Stimulated activated CD8-positive, alpha-beta memory T cell treated with anti-CD3 and anti-CD28 coated beads, Interleukin-4, amount 100 ng/mL, for 4 hours (primary cell): ENCODE measurements at regions not wholly inside any gene's neighbourhood (a gene's known extent, or its start where the extent isn't known, plus 50 kb on each side); places are given as distances from the start of the nearest gene placed in this dataset.

ENCODE experiments used
- DNase-seq, 2 donors: peaks; one replicate each; pipeline ENCODE4 v3.0.0-alpha.2; 2020; ENCODE audit warnings: low read depth in 2 of 2, low spot score in 1 of 2

GRCh38 chr6:164495882-164496495 is 813.4 kb downstream of the C6orf118 start:
- DNase-seq, result no peak

- no peak for DNase-seq
These were observed 831.0 kb downstream of the C6orf118 start for GRCh38 chr6:164478426-164478825.

DNA sequence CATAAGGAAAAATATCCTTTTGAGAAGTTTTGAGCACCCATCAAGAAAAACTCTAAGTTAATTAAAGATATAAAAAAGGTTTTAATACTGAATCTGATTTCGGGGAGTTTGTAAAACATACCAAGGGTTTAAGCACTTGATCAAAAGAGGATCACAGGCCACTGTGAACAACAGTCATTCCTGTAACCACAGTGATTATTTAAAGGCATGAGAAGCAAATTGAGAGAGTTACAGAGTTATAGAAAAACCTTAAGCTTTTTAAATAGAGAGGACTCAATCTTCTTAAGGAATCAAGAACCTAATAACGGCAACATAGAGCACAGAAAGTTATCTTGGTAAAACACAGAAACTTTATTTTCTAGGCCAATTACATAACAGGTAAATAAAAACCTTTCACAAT is 831.6 kb downstream of the C6orf118 start:
- no peak for DNase-seq

DNA sequence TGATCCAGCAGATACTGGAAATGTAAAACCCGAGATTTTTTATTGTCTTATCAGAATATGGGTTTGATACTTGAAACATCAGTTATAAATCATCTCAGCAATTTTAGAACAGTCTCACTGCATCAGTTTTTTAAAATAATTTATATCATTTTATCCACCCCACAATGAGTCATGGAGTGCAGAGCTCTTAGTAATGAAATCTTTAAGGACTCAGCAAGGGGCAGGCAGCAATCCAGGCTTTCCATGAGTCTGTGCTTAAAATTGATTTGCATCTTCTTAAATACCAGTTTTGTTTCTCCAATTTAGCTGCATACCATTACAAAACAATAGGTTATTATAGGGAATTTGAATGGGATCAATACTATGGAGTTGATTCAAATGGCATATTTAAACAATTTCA is 832.3 kb downstream of the C6orf118 start:
- DNase-seq, result no peak

GRCh38 chr6:164469276-164469949 is 840.0 kb downstream of the C6orf118 start:
- DNase-seq, result no peak

- DNase-seq, result no peak
These were observed 853.6 kb downstream of the C6orf118 start for GRCh38 chr6:164455835-164456234.

- DNase-seq, result no peak
These were observed 855.6 kb downstream of the C6orf118 start for GRCh38 chr6:164453835-164454234.

DNA sequence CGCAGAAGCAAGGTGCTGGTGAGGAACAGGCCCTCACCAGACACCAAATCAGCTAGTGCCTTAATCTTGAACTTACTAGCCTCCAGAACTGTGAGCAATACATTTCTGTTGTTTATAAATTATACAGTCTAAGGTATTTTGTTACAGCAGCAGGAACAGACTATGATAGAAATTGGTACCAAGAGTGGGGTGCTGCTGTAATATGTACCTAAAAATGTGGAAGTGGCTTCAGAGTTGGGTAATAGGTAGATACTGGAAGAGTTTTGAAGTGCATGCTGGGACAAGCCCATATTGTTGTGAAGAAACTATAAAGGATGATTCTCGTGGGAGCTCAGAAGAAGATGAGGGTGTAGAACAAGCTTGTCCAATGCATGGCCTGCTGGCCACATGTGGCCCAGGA is 866.8 kb downstream of the C6orf118 start:
- DNase-seq, result no peak

- no peak for DNase-seq
These were observed 870.1 kb downstream of the C6orf118 start for GRCh38 chr6:164439331-164439730.

- no peak for DNase-seq
These were observed 872.4 kb downstream of the C6orf118 start for GRCh38 chr6:164436976-164437375.

DNA sequence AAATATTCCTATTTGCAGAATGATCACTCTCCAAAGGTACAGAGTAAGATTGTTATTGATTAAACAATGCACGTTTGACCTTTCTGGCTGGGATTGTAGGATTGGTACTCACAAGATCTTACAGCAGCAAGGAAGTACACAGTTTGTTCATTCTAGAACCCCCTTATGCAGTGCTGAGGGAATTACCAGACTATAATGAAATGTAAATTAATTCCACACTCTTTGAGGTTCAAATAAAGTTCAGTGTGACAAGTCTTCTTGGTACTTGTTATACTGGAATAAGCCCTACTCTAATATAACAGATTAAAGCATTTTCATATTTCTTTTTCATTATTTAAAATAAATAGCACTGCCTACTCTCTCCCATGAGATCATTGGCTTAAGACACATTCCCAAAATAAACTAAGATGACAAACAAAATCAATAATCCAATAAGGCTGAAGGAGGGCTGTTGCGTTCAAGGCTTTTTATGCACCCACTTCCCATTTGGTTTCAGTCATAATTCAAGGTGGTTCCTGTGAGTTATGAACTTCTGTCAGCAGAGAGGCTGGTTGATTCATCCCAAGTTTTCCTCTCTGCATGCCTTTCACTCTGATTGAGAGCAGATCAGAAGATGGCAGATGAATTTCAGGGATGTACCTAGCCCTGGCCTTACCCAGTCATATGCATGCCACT is 881.5 kb downstream of the C6orf118 start:
- DNase-seq, result no peak

GRCh38 chr6:164424489-164424888 is 884.9 kb downstream of the C6orf118 start:
- no peak for DNase-seq

DNA sequence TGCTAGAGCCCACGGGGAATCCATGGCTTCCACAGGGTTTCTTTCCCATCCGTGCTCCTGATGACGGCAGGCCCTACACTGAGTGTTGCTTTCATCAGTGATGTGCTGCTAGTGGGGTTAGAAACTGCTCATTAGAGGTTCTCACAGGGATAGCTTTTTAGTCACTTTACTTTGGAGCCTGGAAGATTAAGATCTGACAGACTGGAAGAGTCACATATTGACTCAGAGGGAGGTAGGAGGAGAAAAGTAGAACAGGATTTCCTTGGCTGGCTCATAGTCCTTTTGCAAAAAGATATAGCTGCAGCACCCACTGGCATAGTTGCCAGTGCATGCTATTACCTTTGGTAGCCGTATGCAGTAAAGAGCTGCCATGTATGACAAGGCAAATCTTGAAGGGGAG is 890.3 kb downstream of the C6orf118 start:
- DNase-seq, result no peak

GRCh38 chr6:164418262-164418588 is 891.2 kb downstream of the C6orf118 start:
- no peak for DNase-seq

DNA sequence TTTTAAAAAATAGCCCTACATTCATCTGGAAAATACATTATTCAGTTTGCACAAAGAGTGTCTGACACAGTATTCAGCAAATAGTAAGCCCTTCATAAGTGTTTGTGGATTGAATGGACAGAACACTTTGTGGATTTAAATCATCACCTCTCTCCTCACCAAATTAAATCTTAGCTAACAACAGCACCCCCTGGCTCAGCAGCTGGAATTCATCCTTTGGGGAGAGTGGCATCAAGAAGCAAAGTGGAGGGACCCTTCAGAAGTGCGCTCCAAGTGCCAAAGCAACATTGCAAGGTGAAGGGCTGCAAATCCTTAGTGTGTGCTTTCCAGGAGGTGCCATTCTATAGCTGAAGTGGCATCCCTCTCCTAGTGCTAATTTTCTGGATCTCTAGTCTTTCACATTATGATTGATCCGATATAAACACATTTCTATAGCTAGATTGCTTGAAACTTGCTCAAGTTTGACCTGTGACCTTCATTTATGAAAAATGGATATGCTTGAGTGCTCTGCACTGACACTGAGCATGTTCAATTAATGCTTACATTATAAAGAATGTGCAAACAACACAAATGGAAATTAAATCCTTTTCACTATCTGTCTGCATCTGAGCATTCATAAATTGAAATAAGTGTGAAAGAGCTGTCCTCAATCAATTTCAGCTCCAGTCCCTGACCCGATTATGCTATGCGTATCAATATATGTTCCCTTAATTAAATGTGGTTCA is 891.7 kb downstream of the C6orf118 start:
- DNase-seq, result no peak

DNA sequence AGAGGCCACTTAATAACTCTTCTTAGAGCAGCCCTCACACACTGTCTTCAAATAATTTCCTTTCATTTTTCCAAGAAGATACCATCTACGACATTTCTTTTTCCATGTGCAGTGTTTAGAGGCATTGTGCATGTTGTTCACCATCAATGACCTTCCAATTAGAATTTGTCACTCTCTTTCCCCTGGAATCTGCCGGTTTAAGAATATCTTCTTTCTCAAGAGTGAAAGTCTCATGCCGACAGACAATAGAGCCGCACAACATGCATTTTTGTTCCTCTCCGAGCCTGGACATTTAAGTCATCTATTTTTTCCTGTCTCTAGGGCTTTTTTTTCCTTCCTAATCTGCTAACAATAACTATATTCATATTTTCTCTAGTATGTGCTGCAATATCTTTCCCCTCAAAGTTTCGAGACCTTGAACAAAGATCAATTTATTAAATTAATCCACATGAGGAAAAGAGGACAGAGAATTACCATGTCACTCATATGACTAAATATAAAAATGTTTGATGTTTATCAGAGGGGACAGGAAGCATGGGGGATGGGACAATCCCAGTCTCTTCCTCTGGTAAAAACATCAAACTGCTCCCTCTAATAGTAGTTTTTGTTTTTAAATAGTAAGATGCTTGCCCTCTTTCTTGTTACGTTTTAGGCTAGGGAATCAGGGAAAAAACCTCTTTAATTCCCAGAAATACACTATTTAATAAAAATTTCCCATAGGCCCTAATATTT is 893.4 kb downstream of the C6orf118 start:
- DNase-seq, result no peak

- DNase-seq, result no peak
These were observed 894.7 kb downstream of the C6orf118 start for GRCh38 chr6:164414695-164415094.

DNA sequence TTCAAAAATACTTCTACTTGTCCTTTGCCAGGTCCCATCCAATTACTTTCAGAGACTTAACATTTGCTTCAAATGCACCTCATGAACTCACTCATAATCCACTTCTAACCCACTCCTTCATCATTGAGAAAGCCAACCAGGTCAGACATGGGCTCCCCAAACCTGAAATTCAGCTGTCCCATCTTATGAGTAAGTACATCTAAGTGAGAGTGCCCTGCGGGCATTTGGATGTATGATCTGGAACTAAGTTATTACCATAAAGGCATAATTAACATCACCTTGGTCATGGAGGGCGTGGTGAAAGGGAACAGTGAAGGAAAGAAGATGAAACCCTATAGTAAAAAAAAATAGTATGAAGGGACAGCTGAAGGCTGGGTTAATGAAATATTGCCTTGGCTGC is 896.8 kb downstream of the C6orf118 start:
- no peak for DNase-seq

- DNase-seq, result no peak
These were observed 899.4 kb downstream of the C6orf118 start for GRCh38 chr6:164410017-164410416.

GRCh38 chr6:164409309-164410009 is 899.9 kb downstream of the C6orf118 start:
- no peak for DNase-seq

DNA sequence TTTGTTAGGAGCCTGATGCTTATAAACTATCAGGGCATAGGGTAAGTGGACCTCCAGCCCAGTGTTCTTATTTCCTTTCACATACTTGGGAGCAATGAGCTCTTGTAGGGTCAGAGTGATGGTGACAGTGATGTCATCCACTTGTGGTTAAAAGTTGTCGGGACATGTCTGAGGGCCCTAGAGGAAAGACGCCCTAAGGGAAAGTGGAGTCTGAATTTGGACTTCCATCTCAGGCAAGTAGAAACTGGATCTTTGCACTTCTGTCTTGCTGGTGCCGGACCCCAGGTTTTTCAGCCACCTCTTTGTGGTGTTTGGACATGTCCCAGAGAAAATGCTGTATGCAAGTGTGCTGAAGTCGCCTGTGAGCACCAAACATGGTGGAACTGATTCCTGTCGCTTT is 900.5 kb downstream of the C6orf118 start:
- DNase-seq, result no peak
